ENCODE measurements at regions not wholly inside any gene's neighbourhood (a gene's known extent, or its start where the extent isn't known, plus 50 kb on each side); places are given as distances from the start of the nearest gene placed in this dataset.
A peak's percentile ranks its signal among the peaks of the same experiment; 100 is the strongest.

DNA sequence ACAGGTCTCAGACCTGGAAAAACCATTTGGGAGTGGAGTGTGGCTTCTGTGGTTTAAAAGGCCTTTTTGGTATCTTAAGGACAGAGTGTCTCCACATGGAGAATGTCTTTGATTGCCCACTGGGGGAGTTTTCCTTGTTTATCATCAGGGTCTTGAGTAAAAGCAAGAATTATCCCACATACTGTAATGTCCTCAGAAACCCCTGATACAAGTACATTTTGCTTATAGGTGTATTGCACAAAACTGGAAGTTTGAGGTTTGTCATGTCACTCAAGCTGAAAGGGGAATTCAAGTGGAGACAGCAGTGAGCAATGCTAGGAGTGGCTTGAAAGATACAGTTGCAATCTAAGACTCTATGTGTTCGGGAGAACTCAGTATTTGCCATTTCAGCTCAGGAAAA lies 62.7 kb upstream of the GRAMD2B start:
- intact Hi-C loops (cut with DNase I; ENCODE audit: low total_unique reads) = loop anchor here (10.0 kb wide), 1 partner anchor 54 kb away; no protein-coding TSS in a partner anchor
- ATAC-seq (no peak), DNase-seq (no peak)
- no peak for TF ChIP-seq POLR2A (IDR thresholded peaks at IDR 0.05)
- TF ChIP-seq, protein P1, sequence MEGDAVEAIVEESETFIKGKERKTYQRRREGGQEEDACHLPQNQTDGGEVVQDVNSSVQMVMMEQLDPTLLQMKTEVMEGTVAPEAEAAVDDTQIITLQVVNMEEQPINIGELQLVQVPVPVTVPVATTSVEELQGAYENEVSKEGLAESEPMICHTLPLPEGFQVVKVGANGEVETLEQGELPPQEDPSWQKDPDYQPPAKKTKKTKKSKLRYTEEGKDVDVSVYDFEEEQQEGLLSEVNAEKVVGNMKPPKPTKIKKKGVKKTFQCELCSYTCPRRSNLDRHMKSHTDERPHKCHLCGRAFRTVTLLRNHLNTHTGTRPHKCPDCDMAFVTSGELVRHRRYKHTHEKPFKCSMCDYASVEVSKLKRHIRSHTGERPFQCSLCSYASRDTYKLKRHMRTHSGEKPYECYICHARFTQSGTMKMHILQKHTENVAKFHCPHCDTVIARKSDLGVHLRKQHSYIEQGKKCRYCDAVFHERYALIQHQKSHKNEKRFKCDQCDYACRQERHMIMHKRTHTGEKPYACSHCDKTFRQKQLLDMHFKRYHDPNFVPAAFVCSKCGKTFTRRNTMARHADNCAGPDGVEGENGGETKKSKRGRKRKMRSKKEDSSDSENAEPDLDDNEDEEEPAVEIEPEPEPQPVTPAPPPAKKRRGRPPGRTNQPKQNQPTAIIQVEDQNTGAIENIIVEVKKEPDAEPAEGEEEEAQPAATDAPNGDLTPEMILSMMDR (IDR thresholded peaks at IDR 0.05 in 4 of 5, conservative IDR thresholded peaks at IDR 0.05 in 1 of 5) = no peak
- Histone ChIP-seq H3K4me3 (no peak overlapping the region), H3K27me3 (no peaks in the 10 kb centered on the region), H3K36me3 (no peaks in the 10 kb centered on the region), H3K27ac (no peak overlapping the region), H3K4me1 (peaks cover 5 to 7% of the 10 kb centered on the region in 2 donors), H3K9me3 (no peaks in the 10 kb centered on the region)
- in situ Hi-C loops (cut with MboI; ENCODE audit: low sequenced_read_pairs in 4 of 4) = no loop called here

DNA sequence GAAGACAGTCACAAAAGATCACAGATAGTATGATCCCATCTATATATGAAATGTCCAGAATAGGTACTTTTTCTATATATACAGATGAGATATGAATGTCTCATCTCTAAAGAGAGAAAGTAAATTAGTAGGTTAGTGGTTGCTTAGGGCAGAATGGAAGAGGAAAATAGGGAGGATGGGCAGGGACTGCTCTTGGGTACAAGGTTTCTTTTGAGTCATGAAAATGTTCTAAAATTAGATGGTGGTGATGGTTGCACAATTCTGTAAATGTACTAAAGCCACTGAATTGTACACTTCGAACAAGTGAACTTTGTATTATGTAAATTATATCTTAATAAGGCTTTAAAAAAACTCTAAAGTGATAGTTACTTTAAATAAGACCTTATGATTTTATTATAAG lies 59.6 kb upstream of the GRAMD2B start:
- Histone ChIP-seq H3K4me1 (peaks cover 5 to 7% of the 10 kb centered on the region in 2 donors), H3K4me3 (no peak overlapping the region), H3K36me3 (no peaks in the 10 kb centered on the region), H3K27me3 (no peaks in the 10 kb centered on the region), H3K27ac (no peak overlapping the region), H3K9me3 (no peaks in the 10 kb centered on the region)
- TF ChIP-seq, protein P1 (IDR thresholded peaks at IDR 0.05 in 4 of 5, conservative IDR thresholded peaks at IDR 0.05 in 1 of 5) = no peak
- no peak for TF ChIP-seq POLR2A (IDR thresholded peaks at IDR 0.05)
- in situ Hi-C loops (cut with MboI; ENCODE audit: low sequenced_read_pairs in 4 of 4) = no loop called here
- intact Hi-C loops (cut with DNase I; ENCODE audit: low total_unique reads) = loop anchor here (10.0 kb wide), 1 partner anchor 51 kb away; no protein-coding TSS in a partner anchor
- DNase-seq (no peak), ATAC-seq (peak; percentile 89 to 98)

DNA sequence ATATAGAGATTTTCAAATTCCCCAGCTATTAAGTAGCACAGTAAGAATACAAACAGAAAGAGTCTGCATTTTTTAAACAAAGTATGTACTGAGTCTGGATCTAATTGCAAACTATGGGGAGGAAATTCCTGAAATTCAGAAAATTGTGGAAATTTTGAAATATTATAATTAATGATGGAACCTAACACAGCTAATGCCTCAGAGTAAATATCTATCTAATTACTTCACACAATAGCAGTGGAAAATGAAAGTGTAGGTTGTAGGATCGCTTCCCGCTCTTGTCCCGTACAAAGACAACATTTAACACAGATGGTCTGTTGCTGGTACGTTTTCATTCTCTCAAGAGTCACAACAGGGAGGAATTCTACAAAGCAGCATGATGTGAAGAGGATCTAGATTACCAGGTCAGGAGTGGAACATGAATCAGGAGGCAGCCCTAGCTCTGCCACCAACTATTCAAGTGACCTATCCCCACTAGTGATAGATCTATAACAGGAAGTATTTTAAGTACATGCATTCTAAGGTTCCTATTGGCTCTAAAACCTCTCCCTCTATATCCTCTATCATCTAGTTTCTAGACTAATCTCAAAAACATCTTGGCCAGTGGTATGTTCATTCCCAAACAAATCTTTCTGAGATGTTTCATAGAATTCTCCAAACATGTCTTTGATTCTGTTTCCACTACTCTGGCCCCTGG lies 58.9 kb upstream of the GRAMD2B start:
- H3K9me3 ChIP-seq = no peaks in the 10 kb centered on the region
- H3K27me3 ChIP-seq = no peaks in the 10 kb centered on the region
- no peak overlapping the region for H3K27ac ChIP-seq
- H3K4me3 ChIP-seq = no peak overlapping the region
- peaks cover 5 to 7% of the 10 kb centered on the region in 2 donors for H3K4me1 ChIP-seq
- TF ChIP-seq, protein P1 (IDR thresholded peaks at IDR 0.05 in 4 of 5, conservative IDR thresholded peaks at IDR 0.05 in 1 of 5) = no peak
- TF ChIP-seq POLR2A (IDR thresholded peaks at IDR 0.05) = no peak
- in situ Hi-C loops (cut with MboI; ENCODE audit: low sequenced_read_pairs in 4 of 4) (no loop called here), intact Hi-C loops (cut with DNase I; ENCODE audit: low total_unique reads) (loop anchor here (10.0 kb wide), 1 partner anchor 50 kb away; no protein-coding TSS in a partner anchor)
- ATAC-seq (no peak), DNase-seq (no peak)
- H3K36me3 ChIP-seq = no peaks in the 10 kb centered on the region

DNA sequence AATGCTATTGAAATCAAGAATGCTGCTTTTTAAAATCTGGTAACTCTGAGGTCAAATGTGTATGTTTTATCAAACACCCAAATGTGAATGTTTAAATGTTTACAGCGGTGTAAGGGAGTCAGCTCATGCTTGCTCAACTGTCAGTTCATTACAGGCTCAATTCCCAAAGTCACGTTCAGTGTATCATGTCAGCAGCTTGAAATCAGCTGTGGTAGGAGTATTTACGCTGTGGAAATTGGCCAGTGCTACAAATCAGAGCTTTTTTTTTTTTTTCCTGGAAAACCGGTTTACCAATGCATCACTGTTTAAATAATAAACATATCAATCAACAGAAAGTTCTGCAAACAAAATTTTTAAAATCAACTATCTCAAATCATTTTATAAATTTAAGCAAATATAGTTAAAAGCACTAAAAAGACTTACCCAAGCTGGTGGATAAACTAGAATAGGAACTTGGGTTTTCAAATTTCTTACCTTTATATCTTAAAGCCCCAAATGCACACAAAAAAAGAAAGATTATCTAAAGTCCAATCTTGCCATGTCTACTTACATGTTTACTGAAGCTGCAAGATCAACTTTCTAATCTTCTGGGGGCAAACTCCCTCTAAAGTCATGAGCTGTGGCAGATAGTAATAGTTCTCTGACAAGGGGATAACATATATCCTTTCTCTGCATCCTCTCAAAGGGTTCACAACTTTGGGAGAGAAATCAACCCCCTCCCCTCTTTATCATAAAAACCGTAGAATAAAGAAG lies 57.6 kb upstream of the GRAMD2B start:
- TF ChIP-seq POLR2A (IDR thresholded peaks at IDR 0.05) = no peak
- TF ChIP-seq, protein P1 (IDR thresholded peaks at IDR 0.05 in 4 of 5, conservative IDR thresholded peaks at IDR 0.05 in 1 of 5) = no peak
- intact Hi-C loops (cut with DNase I; ENCODE audit: low total_unique reads) (loop anchor here (10.0 kb wide), 1 partner anchor 49 kb away; no protein-coding TSS in a partner anchor), in situ Hi-C loops (cut with MboI; ENCODE audit: low sequenced_read_pairs in 4 of 4) (no loop called here)
- no peak overlapping the region for H3K27ac ChIP-seq
- no peaks in the 10 kb centered on the region for H3K36me3 ChIP-seq
- DNase-seq (no peak), ATAC-seq (no peak)
- no peaks in the 10 kb centered on the region for H3K27me3 ChIP-seq
- H3K4me1 ChIP-seq = peaks cover 5 to 7% of the 10 kb centered on the region in 2 donors
- H3K4me3 ChIP-seq = no peak overlapping the region
- no peaks in the 10 kb centered on the region for H3K9me3 ChIP-seq

Data from gastrocnemius medialis (tissue), 4 donors.